Neutrophil (primary cell): ENCODE measurements at regions not wholly inside any gene's neighbourhood (a gene's known extent, or its start where the extent isn't known, plus 50 kb on each side); places are given as distances from the start of the nearest gene placed in this dataset.

ENCODE experiments used
- H3K27ac ChIP-seq: fragments of 200-600 bp; sonication (generic); 2 replicates; pipeline ENCODE4 v1.5.1; 2016; ENCODE audit warnings: mild to moderate bottlenecking, moderate library complexity
- H3K27me3 ChIP-seq: fragments of 200-600 bp; sonication (generic); 2 replicates; pipeline ENCODE4 v1.6.0; 2016; ENCODE audit warnings: mild to moderate bottlenecking
- H3K36me3 ChIP-seq: fragments of 200-600 bp; sonication (generic); 2 replicates; pipeline ENCODE4 v1.5.1; 2017
- H3K4me1 ChIP-seq, 2 experiments: fragments of 200-600 bp in 1 of 2; sonication (generic) in 1 of 2; 1 replicate in 1 of 2; 2 replicates in 1 of 2; pipeline versions ENCODE4 v1.5.1 to v1.6.1; 2013 to 2016; ENCODE audit warnings: low read depth in 1 of 2, low read length in 1 of 2, mild to moderate bottlenecking in 1 of 2, moderate library complexity in 1 of 2; ENCODE audit not compliant: control insufficient read depth in 1 of 2, insufficient read depth in 1 of 2
- H3K4me3 ChIP-seq, 2 experiments: fragments of 200-600 bp in 1 of 2; sonication (generic) in 1 of 2; 1 replicate in 1 of 2; 2 replicates in 1 of 2; pipeline ENCODE4 v1.5.1; 2013 to 2016; ENCODE audit warnings: low read depth in 1 of 2, low read length in 1 of 2, mild to moderate bottlenecking in 1 of 2, moderate library complexity in 1 of 2
- H3K9me3 ChIP-seq: fragments of 200-600 bp; sonication (generic); 2 replicates; pipeline ENCODE4 v1.5.1; 2016
- TF ChIP-seq, protein P1 (sequence below): fragments of 200-600 bp; sonication (generic); IDR thresholded peaks from 2 replicates; pipeline ENCODE4 v1.5.1; 2016; ENCODE audit warnings: antibody characterized with exemption

DNA sequence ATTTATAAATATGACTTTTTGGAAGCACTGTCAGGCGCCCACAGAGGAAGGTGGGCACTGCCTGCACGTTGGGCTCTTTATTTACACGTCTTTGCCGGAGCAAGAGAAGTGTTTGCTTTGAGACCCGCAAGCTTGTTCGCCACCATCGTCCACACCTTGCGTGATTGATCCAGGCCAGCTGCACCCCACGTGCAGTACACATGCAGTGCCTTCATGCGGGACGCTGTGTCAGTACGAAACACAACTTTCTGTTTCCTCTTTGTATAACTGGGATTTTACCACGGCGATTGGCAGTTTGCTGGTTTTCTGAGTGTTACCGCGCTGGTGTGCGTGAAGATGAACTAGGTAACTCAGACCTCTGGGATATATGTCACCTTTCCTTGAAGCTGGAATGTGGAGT lies 571.0 kb upstream of the SALL3 start:
- H3K9me3 ChIP-seq: no peaks in the 10 kb centered on the region
- H3K27me3 ChIP-seq: peaks cover 22% of the 10 kb centered on the region
- no peak overlapping the region for H3K27ac ChIP-seq
- H3K36me3 ChIP-seq: no peaks in the 10 kb centered on the region
- H3K4me3 ChIP-seq: no peak overlapping the region
- H3K4me1 ChIP-seq: no peaks in the 10 kb centered on the region
- TF ChIP-seq, protein P1, sequence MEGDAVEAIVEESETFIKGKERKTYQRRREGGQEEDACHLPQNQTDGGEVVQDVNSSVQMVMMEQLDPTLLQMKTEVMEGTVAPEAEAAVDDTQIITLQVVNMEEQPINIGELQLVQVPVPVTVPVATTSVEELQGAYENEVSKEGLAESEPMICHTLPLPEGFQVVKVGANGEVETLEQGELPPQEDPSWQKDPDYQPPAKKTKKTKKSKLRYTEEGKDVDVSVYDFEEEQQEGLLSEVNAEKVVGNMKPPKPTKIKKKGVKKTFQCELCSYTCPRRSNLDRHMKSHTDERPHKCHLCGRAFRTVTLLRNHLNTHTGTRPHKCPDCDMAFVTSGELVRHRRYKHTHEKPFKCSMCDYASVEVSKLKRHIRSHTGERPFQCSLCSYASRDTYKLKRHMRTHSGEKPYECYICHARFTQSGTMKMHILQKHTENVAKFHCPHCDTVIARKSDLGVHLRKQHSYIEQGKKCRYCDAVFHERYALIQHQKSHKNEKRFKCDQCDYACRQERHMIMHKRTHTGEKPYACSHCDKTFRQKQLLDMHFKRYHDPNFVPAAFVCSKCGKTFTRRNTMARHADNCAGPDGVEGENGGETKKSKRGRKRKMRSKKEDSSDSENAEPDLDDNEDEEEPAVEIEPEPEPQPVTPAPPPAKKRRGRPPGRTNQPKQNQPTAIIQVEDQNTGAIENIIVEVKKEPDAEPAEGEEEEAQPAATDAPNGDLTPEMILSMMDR: no peak

DNA sequence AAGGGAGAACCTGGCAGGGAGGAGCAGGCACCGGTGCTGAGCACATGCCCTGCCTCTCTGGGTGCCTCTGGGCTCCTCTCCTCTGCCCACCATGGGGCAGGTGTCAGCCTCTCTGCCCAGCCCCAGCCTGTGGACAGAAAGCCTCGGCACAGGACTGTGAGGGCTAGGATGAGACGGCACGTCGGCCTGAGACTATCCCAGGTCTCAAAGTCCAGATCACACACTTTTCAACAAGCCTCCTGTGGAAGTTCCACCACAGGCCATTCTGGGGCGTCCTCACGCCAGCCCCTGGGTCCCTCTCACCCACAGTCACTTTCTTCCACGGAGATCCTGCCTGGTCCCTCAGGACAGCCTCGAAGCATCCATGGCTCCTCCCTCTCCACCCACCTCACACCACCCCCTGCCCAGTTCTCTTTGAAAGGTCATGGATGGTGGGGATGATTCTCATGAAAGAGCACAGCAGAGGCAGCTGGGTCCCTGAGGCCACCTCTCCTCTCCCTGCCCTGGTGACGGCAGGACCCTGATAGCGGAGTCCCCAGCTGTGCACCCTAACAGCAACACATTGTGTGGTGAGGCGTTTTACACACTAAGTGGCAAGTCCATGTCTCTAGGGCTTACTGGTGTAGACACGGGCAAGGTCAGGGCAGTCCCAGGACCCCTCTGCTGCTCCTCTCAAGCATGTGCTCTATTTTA lies 569.4 kb upstream of the SALL3 start:
- Histone ChIP-seq H3K9me3 (no peaks in the 10 kb centered on the region), H3K27me3 (peaks cover 22% of the 10 kb centered on the region), H3K4me1 (no peaks in the 10 kb centered on the region), H3K36me3 (no peaks in the 10 kb centered on the region), H3K4me3 (no peak overlapping the region), H3K27ac (no peak overlapping the region)
- TF ChIP-seq, protein P1: no peak

DNA sequence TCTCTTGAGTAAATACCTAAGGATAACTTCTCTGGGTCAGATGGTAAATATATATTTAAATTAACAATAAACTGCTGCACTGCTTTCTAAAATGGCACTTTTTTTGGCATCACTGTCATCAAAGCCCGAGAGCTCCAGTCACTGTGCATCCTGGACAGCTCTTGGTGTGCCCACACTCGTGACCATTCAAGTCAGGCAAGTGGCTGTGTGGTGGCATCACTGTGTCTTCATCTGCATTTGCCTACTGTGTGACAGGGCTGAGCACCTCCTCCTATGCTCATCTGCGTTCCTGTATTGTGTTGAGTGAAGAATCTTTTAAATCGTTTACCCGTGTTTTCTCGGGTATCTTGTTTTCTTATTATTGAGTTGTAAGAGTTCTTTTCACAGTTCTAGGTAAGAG lies 568.1 kb upstream of the SALL3 start:
- TF ChIP-seq, protein P1: no peak
- Histone ChIP-seq H3K27ac (no peak overlapping the region), H3K4me1 (no peaks in the 10 kb centered on the region), H3K36me3 (no peaks in the 10 kb centered on the region), H3K4me3 (no peak overlapping the region), H3K27me3 (peaks cover 18% of the 10 kb centered on the region), H3K9me3 (no peaks in the 10 kb centered on the region)

DNA sequence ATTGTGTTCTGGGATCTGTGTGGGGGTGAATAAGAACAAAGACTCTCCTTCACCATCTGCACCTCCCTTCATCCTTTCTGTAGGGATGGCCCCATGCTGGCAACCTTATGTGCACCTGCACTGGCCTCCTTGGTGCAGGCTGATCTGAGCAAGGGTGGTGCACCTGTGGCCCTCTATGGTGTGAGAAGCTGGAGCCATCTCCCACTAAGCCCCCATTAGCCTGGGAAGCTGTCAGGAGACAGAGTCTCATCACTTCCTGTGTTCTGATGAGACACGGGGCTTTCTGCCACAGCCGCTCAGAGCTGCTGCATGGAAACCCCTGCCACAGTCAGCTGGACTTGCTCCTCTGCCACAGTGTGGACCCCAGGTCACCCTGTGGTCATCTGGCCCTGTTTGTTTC lies 565.3 kb upstream of the SALL3 start:
- no peaks in the 10 kb centered on the region for H3K9me3 ChIP-seq
- no peaks in the 10 kb centered on the region for H3K36me3 ChIP-seq
- H3K4me1 ChIP-seq: no peaks in the 10 kb centered on the region
- TF ChIP-seq, protein P1: no peak
- H3K27ac ChIP-seq: no peak overlapping the region
- H3K4me3 ChIP-seq: no peak overlapping the region
- no peaks in the 10 kb centered on the region for H3K27me3 ChIP-seq

DNA sequence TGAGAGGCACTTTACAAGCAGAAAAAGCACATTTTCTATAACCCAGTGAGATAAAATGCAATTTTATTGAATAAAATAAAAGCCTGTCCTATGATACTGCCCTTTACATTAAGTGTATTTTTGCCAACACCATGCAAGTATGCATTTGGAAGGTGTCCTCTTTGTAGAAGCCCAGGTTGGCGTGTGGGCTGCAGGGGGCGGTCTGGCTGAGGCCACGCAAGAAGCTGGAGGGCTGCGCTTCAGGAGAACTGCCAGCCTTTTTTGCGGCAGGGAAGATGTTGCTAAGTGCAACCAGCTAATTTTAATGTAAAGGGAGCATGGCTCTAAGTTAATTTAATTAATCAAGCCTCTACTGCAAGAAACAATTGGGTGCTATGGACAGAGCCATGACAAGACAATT lies 562.8 kb upstream of the SALL3 start:
- H3K27me3 ChIP-seq: no peaks in the 10 kb centered on the region
- H3K27ac ChIP-seq: no peak overlapping the region
- TF ChIP-seq, protein P1: no peak
- H3K4me3 ChIP-seq: no peak overlapping the region
- H3K36me3 ChIP-seq: no peaks in the 10 kb centered on the region
- no peaks in the 10 kb centered on the region for H3K9me3 ChIP-seq
- no peaks in the 10 kb centered on the region for H3K4me1 ChIP-seq
